Astrocyte of the spinal cord (primary cell): ENCODE measurements at regions not wholly inside any gene's neighbourhood (a gene's known extent, or its start where the extent isn't known, plus 50 kb on each side); places are given as distances from the start of the nearest gene placed in this dataset.

Experiments used
- DNase-seq: peaks from one replicate; pipeline ENCODE4 v3.0.0; 2011; ENCODE audit warnings: low read depth, low spot score
- H3K4me3 ChIP-seq: 2 replicates; pipeline ENCODE4 v1.5.1; 2011; ENCODE audit warnings: low read depth, mild to moderate bottlenecking, low read length, moderate library complexity
- in situ Hi-C: cut with HindIII; loops from 2 replicates; pipeline ENCODE4 v1.10.0; 2017; ENCODE audit warnings: low sequenced_read_pairs
- TF ChIP-seq, protein P1 (sequence below): IDR thresholded peaks from 2 replicates; pipeline ENCODE4 v1.5.1; 2012; ENCODE audit warnings: low read depth, mild to moderate bottlenecking, low read length, inconsistent platforms

GRCh38 chr1:81377406-81377805 is 423.3 kb upstream of the ADGRL2 start:
- in situ Hi-C loops, result no loop called here
- no peak for DNase-seq
- no peak overlapping the region for H3K4me3 ChIP-seq
- TF ChIP-seq, protein P1, sequence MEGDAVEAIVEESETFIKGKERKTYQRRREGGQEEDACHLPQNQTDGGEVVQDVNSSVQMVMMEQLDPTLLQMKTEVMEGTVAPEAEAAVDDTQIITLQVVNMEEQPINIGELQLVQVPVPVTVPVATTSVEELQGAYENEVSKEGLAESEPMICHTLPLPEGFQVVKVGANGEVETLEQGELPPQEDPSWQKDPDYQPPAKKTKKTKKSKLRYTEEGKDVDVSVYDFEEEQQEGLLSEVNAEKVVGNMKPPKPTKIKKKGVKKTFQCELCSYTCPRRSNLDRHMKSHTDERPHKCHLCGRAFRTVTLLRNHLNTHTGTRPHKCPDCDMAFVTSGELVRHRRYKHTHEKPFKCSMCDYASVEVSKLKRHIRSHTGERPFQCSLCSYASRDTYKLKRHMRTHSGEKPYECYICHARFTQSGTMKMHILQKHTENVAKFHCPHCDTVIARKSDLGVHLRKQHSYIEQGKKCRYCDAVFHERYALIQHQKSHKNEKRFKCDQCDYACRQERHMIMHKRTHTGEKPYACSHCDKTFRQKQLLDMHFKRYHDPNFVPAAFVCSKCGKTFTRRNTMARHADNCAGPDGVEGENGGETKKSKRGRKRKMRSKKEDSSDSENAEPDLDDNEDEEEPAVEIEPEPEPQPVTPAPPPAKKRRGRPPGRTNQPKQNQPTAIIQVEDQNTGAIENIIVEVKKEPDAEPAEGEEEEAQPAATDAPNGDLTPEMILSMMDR, result no peak

- H3K4me3 ChIP-seq, result no peak overlapping the region
- TF ChIP-seq, protein P1, result no peak
- in situ Hi-C loops, result no loop called here
- no peak for DNase-seq
These were observed 424.7 kb upstream of the ADGRL2 start for GRCh38 chr1:81375884-81376548.

- DNase-seq, result no peak
- in situ Hi-C loops, result no loop called here
- H3K4me3 ChIP-seq, result no peak overlapping the region
- TF ChIP-seq, protein P1, result no peak
These were observed 426.3 kb upstream of the ADGRL2 start for GRCh38 chr1:81374481-81374880.

DNA sequence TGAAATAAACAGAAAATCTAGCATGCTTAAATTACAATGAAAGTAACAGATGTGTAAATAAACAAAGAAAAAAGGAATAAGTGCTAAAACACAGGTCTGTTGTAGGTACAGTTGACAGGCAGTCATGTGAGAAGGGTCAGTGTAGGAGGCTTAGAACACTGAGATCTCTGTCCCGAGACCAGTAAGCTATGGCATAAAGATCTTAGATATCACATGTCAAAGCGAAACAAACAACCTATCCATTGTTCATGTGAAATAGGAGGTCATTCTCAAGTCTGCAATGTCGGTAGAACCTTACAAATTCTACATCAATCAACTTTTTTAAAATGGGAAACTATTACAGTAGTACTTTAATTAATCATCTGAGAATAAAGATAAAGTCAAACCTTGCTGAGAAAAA is 428.9 kb upstream of the ADGRL2 start:
- DNase-seq, result no peak
- in situ Hi-C loops, result no loop called here
- no peak overlapping the region for H3K4me3 ChIP-seq
- TF ChIP-seq, protein P1, result no peak

GRCh38 chr1:81369833-81370232 is 430.9 kb upstream of the ADGRL2 start:
- TF ChIP-seq, protein P1, result no peak
- in situ Hi-C loops, result no loop called here
- H3K4me3 ChIP-seq, result no peak overlapping the region
- DNase-seq, result no peak

DNA sequence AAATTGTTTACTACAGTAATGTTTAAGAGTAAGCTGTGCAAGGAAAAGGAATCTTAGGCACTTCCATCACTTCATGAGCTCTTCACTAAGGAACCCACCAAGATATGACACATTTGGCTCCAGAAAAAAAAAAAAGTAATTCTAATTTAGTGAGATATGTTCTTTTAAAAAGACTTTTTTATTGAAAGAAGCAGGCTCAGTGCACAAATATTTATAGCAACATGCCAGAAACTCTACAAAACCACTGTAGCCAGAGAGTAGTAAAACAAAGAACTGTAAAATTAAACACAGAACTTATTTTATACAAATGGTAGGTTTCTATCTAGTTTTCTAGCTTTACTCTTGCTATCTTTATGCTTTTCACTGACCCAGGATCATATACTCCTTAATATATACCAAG is 434.6 kb upstream of the ADGRL2 start:
- TF ChIP-seq, protein P1, result no peak
- in situ Hi-C loops, result no loop called here
- H3K4me3 ChIP-seq, result no peak overlapping the region
- no peak for DNase-seq
